ENCODE measurements at regions not wholly inside any gene's neighbourhood (a gene's known extent, or its start where the extent isn't known, plus 50 kb on each side); places are given as distances from the start of the nearest gene placed in this dataset.

- Histone ChIP-seq H3K23me2 (ENCODE audit: low read depth, low read length) (no peaks in the 10 kb centered on the region), H4K91ac (replicated peaks; ENCODE audit: insufficient read length, low read length) (no peak overlapping the region), H2AK5ac (ENCODE audit: low read depth, low read length) (no peak overlapping the region), H3K27me3 (replicated peaks in 1 of 4; ENCODE audit: control insufficient read depth in 3 of 4, extremely low read depth in 1 of 4, insufficient read depth in 3 of 4, low read length in 3 of 4) (no peaks in the 10 kb centered on the region), H4K5ac (ENCODE audit: insufficient read length, low read depth, low read length) (no peak overlapping the region), H3K4ac (replicated peaks; ENCODE audit: insufficient read length, low read depth, low read length) (no peak overlapping the region), H4K8ac (ENCODE audit: extremely low read depth, insufficient read depth, low read length) (no peak overlapping the region), H3K14ac (ENCODE audit: insufficient read length) (no peak overlapping the region), H2BK15ac (ENCODE audit: low read length) (no peak overlapping the region), H3K4me1 (replicated peaks in 1 of 4; ENCODE audit: control insufficient read depth in 3 of 4, insufficient read depth in 4 of 4, low read length in 3 of 4) (no peaks in the 10 kb centered on the region), H2BK12ac (ENCODE audit: low read depth, low read length) (no peak overlapping the region), H3K4me3 (ENCODE audit: extremely low read depth in 1 of 4, insufficient read depth in 2 of 4, low read depth in 3 of 4, low read length in 4 of 4) (no peak overlapping the region), H3K9me3 (ENCODE audit: insufficient read depth in 2 of 2, low read depth in 1 of 2, low read length in 1 of 2) (no peaks in the 10 kb centered on the region), H3K79me2 (ENCODE audit: control insufficient read depth in 1 of 2, insufficient read depth in 2 of 2, low read length in 2 of 2) (no peaks in the 10 kb centered on the region), H3K23ac (ENCODE audit: insufficient read length) (no peak overlapping the region), H3K9ac (replicated peaks in 1 of 4; ENCODE audit: extremely low read depth in 1 of 4, low read depth in 3 of 4, low read length in 3 of 4) (no peak overlapping the region), H3K56ac (replicated peaks; ENCODE audit: insufficient read length, low read depth, low read length) (no peak overlapping the region), H3K36me3 (ENCODE audit: control insufficient read depth in 2 of 4, insufficient read depth in 4 of 4, low read length in 3 of 4) (no peaks in the 10 kb centered on the region), H3K18ac (ENCODE audit: extremely low read depth, low read length) (no peak overlapping the region), H2BK120ac (replicated peaks; ENCODE audit: low read depth, low read length) (no peak overlapping the region), H4K20me1 (replicated peaks in 1 of 2; ENCODE audit: control insufficient read depth in 1 of 2, insufficient read depth in 2 of 2, low read length in 2 of 2) (no peaks in the 10 kb centered on the region), H3K79me1 (ENCODE audit: low read depth, low read length) (no peaks in the 10 kb centered on the region), H2BK5ac (ENCODE audit: low read depth, low read length) (no peak overlapping the region), H3K27ac (ENCODE audit: low read depth, low read length) (no peak overlapping the region), H2AFZ (ENCODE audit: low read length) (no peak overlapping the region), H3K4me2 (ENCODE audit: insufficient read depth in 1 of 2, low read depth in 2 of 2, low read length in 2 of 2) (no peak overlapping the region), H2BK20ac (ENCODE audit: low read length) (no peak overlapping the region)
- CTCF ChIA-PET (ENCODE audit: partially characterized antibody): no interaction called here
- POLR2A ChIA-PET (ENCODE audit: partially characterized antibody): no interaction called here
- TF ChIP-seq TAF7 (optimal IDR thresholded peaks at IDR 0.05; ENCODE audit: borderline replicate concordance, low read depth, low read length) (no peak), SIRT6 (IDR thresholded peaks at IDR 0.05; ENCODE audit: low read length) (no peak), POLR2A (IDR thresholded peaks at IDR 0.05; ENCODE audit: control extremely low read depth in 1 of 2, low read depth in 2 of 2, low read length in 2 of 2) (no peak), ZNF274 (IDR thresholded peaks at IDR 0.05; ENCODE audit: borderline replicate concordance, extremely low read depth, low read length) (no peak), CREB1 (IDR thresholded peaks at IDR 0.05) (no peak), PHF8 (conservative IDR thresholded peaks at IDR 0.05; ENCODE audit: low read depth, low read length) (no peak), FOSL1 (IDR thresholded peaks at IDR 0.05; ENCODE audit: insufficient read depth, low read depth, low read length) (no peak), CBX5 (IDR thresholded peaks at IDR 0.05; ENCODE audit: low read depth, low read length) (no peak)
- no peak for FAIRE-seq
- 96% methylated on average over 5 of the region's 5 CpGs; no CpG with 5 or more reads in 1 of the 2 experiments for WGBS, 2 experiments (ENCODE audit: extremely low coverage in 1 of 2, insufficient coverage in 1 of 2, insufficient read length in 1 of 2, insufficient replicate concordance in 2 of 2, low coverage in 1 of 2, low lambda C conversion rate in 2 of 2, missing lambda C conversion rate in 1 of 2)
- DNase-seq (ENCODE audit: low read depth in 1 of 2, low spot score in 2 of 2): no peak
Observed at GRCh38 chr10:20521186-20521585, 375.9 kb downstream of the NEBL start.

Data from H1 (cell line).